GM23338 (cell line): ENCODE measurements at regions not wholly inside any gene's neighbourhood (a gene's known extent, or its start where the extent isn't known, plus 50 kb on each side); places are given as distances from the start of the nearest gene placed in this dataset.

Source experiments
- ATAC-seq: fragments of 200-7000 bp; cut with Tn5 transposase; 3 replicates; pipeline ENCODE4 v1.9.1; 2020
- DNase-seq: peaks from one replicate; pipeline ENCODE4 v3.0.0-alpha.2; 2015; ENCODE audit warnings: low spot score
- H2AFZ ChIP-seq: fragments of 200-600 bp; sonication (generic); 2 replicates; pipeline ENCODE4 v1.8.0; 2016; ENCODE audit warnings: antibody characterized with exemption, mild to moderate bottlenecking, moderate library complexity
- H3F3A ChIP-seq: fragments of 200-600 bp; sonication (generic); replicated peaks from 2 replicates; pipeline ENCODE4 v1.8.0; 2017; ENCODE audit warnings: antibody characterized with exemption, mixed run types, low read depth
- H3K27ac ChIP-seq: fragments of 200-600 bp; sonication (generic); 2 replicates; pipeline ENCODE4 v1.6.1; 2016; ENCODE audit warnings: low read depth
- H3K27me3 ChIP-seq: fragments of 200-600 bp; sonication (generic); 2 replicates; pipeline ENCODE4 v1.8.0; 2016; ENCODE audit warnings: mild to moderate bottlenecking, mixed run types, moderate library complexity; ENCODE audit not compliant: insufficient read depth
- H3K36me3 ChIP-seq: fragments of 200-600 bp; sonication (generic); 2 replicates; pipeline ENCODE4 v1.8.0; 2016; ENCODE audit warnings: mild to moderate bottlenecking; ENCODE audit not compliant: insufficient read depth
- H3K4me1 ChIP-seq: fragments of 200-600 bp; sonication (generic); 2 replicates; pipeline ENCODE4 v1.8.0; 2016; ENCODE audit warnings: mild to moderate bottlenecking, moderate library complexity; ENCODE audit not compliant: insufficient read depth
- H3K4me2 ChIP-seq: fragments of 200-600 bp; sonication (generic); 2 replicates; pipeline ENCODE4 v1.7.1; 2017; ENCODE audit warnings: mixed run types
- H3K4me3 ChIP-seq: fragments of 200-600 bp; sonication (generic); 2 replicates; pipeline ENCODE4 v1.6.1; 2016; ENCODE audit warnings: mixed run types
- H3K79me2 ChIP-seq: fragments of 200-600 bp; sonication (generic); replicated peaks from 2 replicates; pipeline ENCODE4 v1.8.0; 2017; ENCODE audit warnings: mild to moderate bottlenecking; ENCODE audit not compliant: insufficient read depth
- H3K9me2 ChIP-seq: fragments of 200-600 bp; sonication (generic); 2 replicates; pipeline ENCODE4 v1.8.0; 2017; ENCODE audit not compliant: insufficient read depth
- H4K20me1 ChIP-seq: fragments of 200-600 bp; sonication (generic); replicated peaks from 2 replicates; pipeline ENCODE4 v1.8.0; 2017; ENCODE audit warnings: mild to moderate bottlenecking; ENCODE audit not compliant: insufficient read depth
- H3K27ac Mint-ChIP-seq: 2 replicates; pipeline ENCODE4 v1.8.0; 2020; ENCODE audit warnings: inconsistent platforms, mild to moderate bottlenecking, moderate library complexity, mixed read lengths
- H3K27me3 Mint-ChIP-seq: 3 replicates; pipeline ENCODE4 v1.8.0; 2022; ENCODE audit warnings: low read depth, mild to moderate bottlenecking, moderate library complexity, mixed read lengths, inconsistent platforms; ENCODE audit not compliant: insufficient read depth, poor library complexity
- H3K36me3 Mint-ChIP-seq: 3 replicates; pipeline ENCODE4 v1.8.0; 2021; ENCODE audit warnings: low read depth, mild to moderate bottlenecking, inconsistent platforms, moderate library complexity, mixed read lengths
- H3K4me1 Mint-ChIP-seq: 3 replicates; pipeline ENCODE4 v1.8.0; 2020; ENCODE audit warnings: mild to moderate bottlenecking, inconsistent platforms, mixed read lengths
- H3K4me3 Mint-ChIP-seq: 3 replicates; pipeline ENCODE4 v1.8.0; 2021; ENCODE audit warnings: moderate library complexity, mild to moderate bottlenecking, inconsistent platforms, mixed read lengths
- H3K9me3 Mint-ChIP-seq: 3 replicates; pipeline ENCODE4 v1.8.0; 2020; ENCODE audit warnings: moderate library complexity, mild to moderate bottlenecking, inconsistent platforms, mixed read lengths
- CREB1 ChIP-seq: fragments of 250-450 bp; sonication (Bioruptor Pico); IDR thresholded peaks from 2 replicates; pipeline ENCODE4 v1.5.0; 2020; ENCODE audit warnings: low read depth, mild to moderate bottlenecking, moderate library complexity
- EZH2 ChIP-seq: fragments of 200-600 bp; sonication (generic); IDR thresholded peaks from one replicate; pipeline ENCODE4 v1.8.0; 2017; ENCODE audit warnings: antibody characterized with exemption, mild to moderate bottlenecking, low read depth; ENCODE audit not compliant: unreplicated experiment
- JUNB ChIP-seq: IDR thresholded peaks from one replicate; pipeline ENCODE4 v1.6.1; 2016; ENCODE audit warnings: antibody characterized with exemption; ENCODE audit not compliant: unreplicated experiment
- NANOG ChIP-seq: IDR thresholded peaks from 2 replicates; pipeline ENCODE4 v1.6.1; 2016; ENCODE audit warnings: antibody characterized with exemption, borderline replicate concordance
- STAT1 ChIP-seq: IDR thresholded peaks from one replicate; pipeline ENCODE4 v1.6.1; 2016; ENCODE audit warnings: antibody characterized with exemption; ENCODE audit not compliant: unreplicated experiment
- ZNF114 ChIP-seq: fragments of 250-450 bp; sonication (Bioruptor Pico); IDR thresholded peaks from 2 replicates; pipeline ENCODE4 v1.5.0; 2020; ENCODE audit warnings: mild to moderate bottlenecking, moderate library complexity
- ZNF331 ChIP-seq: fragments of 250-450 bp; sonication (Bioruptor Pico); IDR thresholded peaks from 2 replicates; pipeline ENCODE4 v1.5.0; 2020; ENCODE audit warnings: low read depth, mild to moderate bottlenecking, moderate library complexity
- TF ChIP-seq, protein P1 (sequence below): IDR thresholded peaks from one replicate; pipeline ENCODE4 v1.6.1; 2018; ENCODE audit warnings: antibody characterized with exemption; ENCODE audit not compliant: unreplicated experiment
- TF ChIP-seq, protein P2 (sequence below): IDR thresholded peaks from 2 replicates; pipeline ENCODE4 v1.6.1; 2016; ENCODE audit warnings: antibody characterized with exemption
- TF ChIP-seq, protein P3 (sequence below): fragments of 250-450 bp; sonication (Bioruptor Pico); IDR thresholded peaks from 2 replicates; pipeline ENCODE4 v1.5.0; 2020; ENCODE audit warnings: mild to moderate bottlenecking, moderate library complexity

DNA sequence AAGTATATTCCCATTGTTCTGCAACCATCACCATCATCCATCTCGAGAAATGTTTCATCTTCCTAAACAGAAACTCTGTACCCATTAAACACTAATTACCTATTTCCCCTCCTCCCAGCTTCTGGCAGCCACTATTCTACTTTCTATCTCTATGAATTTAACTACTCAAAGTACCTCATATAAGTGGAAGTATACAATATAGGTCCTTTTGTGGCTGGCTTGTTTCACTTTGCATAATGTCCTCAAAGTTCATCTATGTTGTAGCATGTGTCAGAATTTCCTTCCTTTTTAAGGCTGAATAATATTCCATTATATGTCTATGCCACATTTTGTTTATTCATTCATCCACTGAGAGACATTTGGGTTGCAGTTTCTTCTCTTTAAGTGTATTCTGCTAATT lies 159.4 kb downstream of the KCNRG start (continued):
- TF ChIP-seq, protein P1, sequence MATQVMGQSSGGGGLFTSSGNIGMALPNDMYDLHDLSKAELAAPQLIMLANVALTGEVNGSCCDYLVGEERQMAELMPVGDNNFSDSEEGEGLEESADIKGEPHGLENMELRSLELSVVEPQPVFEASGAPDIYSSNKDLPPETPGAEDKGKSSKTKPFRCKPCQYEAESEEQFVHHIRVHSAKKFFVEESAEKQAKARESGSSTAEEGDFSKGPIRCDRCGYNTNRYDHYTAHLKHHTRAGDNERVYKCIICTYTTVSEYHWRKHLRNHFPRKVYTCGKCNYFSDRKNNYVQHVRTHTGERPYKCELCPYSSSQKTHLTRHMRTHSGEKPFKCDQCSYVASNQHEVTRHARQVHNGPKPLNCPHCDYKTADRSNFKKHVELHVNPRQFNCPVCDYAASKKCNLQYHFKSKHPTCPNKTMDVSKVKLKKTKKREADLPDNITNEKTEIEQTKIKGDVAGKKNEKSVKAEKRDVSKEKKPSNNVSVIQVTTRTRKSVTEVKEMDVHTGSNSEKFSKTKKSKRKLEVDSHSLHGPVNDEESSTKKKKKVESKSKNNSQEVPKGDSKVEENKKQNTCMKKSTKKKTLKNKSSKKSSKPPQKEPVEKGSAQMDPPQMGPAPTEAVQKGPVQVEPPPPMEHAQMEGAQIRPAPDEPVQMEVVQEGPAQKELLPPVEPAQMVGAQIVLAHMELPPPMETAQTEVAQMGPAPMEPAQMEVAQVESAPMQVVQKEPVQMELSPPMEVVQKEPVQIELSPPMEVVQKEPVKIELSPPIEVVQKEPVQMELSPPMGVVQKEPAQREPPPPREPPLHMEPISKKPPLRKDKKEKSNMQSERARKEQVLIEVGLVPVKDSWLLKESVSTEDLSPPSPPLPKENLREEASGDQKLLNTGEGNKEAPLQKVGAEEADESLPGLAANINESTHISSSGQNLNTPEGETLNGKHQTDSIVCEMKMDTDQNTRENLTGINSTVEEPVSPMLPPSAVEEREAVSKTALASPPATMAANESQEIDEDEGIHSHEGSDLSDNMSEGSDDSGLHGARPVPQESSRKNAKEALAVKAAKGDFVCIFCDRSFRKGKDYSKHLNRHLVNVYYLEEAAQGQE, result no peak

DNA sequence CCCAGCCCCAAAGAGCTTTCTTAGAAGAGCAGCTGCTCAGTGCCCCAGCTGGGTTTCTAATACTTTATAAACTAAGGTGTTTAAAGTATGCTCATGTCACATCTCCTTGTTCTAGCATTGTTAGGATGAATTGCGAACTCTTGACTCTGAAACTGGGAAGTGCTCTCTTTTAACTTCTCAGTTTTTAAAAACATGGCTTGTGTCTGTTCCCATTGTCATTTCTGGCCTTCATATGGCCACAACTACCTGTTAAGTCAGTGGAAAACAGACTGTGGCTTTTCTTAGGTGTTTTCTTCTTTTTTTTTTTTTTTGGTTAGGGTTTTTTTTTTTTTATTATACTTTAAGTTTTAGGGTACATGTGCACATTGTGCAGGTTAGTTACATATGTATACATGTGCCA lies 164.7 kb downstream of the KCNRG start:
- H3K36me3 Mint-ChIP-seq, result peaks cover 3% of the 10 kb centered on the region
- H4K20me1 ChIP-seq, result no peaks in the 10 kb centered on the region
- no peaks in the 10 kb centered on the region for H3K79me2 ChIP-seq
- H3K4me1 ChIP-seq, result peaks cover 1% of the 10 kb centered on the region; the same call in 1 of the 2 replicates
- ATAC-seq (no peak), DNase-seq (no peak)
- H3K36me3 ChIP-seq, result no peaks in the 10 kb centered on the region
- H3K4me1 Mint-ChIP-seq, result no peaks in the 10 kb centered on the region
- H3K4me3 Mint-ChIP-seq, result no peak overlapping the region
- no peak overlapping the region for H3K27ac ChIP-seq
- H3K27ac Mint-ChIP-seq, result no peak overlapping the region
- no peak overlapping the region for H2AFZ ChIP-seq
- peaks cover 2% of the 10 kb centered on the region for H3K27me3 Mint-ChIP-seq
- H3F3A ChIP-seq, result no peaks in the 10 kb centered on the region
- no peak overlapping the region for H3K4me2 ChIP-seq
- no peak overlapping the region for H3K4me3 ChIP-seq
- H3K9me2 ChIP-seq, result no peaks in the 10 kb centered on the region
- peaks cover 3% of the 10 kb centered on the region; the same call in 2 of the 3 replicates for H3K9me3 Mint-ChIP-seq
- no peaks in the 10 kb centered on the region for H3K27me3 ChIP-seq
- TF ChIP-seq EZH2, result no peak
- TF ChIP-seq ZNF114 (CRISPR knock-in tag), result no peak
- no peak for TF ChIP-seq STAT1
- TF ChIP-seq, protein P1, result no peak
- TF ChIP-seq, protein P2, sequence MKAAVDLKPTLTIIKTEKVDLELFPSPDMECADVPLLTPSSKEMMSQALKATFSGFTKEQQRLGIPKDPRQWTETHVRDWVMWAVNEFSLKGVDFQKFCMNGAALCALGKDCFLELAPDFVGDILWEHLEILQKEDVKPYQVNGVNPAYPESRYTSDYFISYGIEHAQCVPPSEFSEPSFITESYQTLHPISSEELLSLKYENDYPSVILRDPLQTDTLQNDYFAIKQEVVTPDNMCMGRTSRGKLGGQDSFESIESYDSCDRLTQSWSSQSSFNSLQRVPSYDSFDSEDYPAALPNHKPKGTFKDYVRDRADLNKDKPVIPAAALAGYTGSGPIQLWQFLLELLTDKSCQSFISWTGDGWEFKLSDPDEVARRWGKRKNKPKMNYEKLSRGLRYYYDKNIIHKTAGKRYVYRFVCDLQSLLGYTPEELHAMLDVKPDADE, result no peak
- no peak for TF ChIP-seq CREB1 (CRISPR knock-in tag)
- TF ChIP-seq ZNF331 (CRISPR knock-in tag), result no peak
- TF ChIP-seq NANOG, result no peak
- TF ChIP-seq JUNB, result no peak
- TF ChIP-seq, protein P3, sequence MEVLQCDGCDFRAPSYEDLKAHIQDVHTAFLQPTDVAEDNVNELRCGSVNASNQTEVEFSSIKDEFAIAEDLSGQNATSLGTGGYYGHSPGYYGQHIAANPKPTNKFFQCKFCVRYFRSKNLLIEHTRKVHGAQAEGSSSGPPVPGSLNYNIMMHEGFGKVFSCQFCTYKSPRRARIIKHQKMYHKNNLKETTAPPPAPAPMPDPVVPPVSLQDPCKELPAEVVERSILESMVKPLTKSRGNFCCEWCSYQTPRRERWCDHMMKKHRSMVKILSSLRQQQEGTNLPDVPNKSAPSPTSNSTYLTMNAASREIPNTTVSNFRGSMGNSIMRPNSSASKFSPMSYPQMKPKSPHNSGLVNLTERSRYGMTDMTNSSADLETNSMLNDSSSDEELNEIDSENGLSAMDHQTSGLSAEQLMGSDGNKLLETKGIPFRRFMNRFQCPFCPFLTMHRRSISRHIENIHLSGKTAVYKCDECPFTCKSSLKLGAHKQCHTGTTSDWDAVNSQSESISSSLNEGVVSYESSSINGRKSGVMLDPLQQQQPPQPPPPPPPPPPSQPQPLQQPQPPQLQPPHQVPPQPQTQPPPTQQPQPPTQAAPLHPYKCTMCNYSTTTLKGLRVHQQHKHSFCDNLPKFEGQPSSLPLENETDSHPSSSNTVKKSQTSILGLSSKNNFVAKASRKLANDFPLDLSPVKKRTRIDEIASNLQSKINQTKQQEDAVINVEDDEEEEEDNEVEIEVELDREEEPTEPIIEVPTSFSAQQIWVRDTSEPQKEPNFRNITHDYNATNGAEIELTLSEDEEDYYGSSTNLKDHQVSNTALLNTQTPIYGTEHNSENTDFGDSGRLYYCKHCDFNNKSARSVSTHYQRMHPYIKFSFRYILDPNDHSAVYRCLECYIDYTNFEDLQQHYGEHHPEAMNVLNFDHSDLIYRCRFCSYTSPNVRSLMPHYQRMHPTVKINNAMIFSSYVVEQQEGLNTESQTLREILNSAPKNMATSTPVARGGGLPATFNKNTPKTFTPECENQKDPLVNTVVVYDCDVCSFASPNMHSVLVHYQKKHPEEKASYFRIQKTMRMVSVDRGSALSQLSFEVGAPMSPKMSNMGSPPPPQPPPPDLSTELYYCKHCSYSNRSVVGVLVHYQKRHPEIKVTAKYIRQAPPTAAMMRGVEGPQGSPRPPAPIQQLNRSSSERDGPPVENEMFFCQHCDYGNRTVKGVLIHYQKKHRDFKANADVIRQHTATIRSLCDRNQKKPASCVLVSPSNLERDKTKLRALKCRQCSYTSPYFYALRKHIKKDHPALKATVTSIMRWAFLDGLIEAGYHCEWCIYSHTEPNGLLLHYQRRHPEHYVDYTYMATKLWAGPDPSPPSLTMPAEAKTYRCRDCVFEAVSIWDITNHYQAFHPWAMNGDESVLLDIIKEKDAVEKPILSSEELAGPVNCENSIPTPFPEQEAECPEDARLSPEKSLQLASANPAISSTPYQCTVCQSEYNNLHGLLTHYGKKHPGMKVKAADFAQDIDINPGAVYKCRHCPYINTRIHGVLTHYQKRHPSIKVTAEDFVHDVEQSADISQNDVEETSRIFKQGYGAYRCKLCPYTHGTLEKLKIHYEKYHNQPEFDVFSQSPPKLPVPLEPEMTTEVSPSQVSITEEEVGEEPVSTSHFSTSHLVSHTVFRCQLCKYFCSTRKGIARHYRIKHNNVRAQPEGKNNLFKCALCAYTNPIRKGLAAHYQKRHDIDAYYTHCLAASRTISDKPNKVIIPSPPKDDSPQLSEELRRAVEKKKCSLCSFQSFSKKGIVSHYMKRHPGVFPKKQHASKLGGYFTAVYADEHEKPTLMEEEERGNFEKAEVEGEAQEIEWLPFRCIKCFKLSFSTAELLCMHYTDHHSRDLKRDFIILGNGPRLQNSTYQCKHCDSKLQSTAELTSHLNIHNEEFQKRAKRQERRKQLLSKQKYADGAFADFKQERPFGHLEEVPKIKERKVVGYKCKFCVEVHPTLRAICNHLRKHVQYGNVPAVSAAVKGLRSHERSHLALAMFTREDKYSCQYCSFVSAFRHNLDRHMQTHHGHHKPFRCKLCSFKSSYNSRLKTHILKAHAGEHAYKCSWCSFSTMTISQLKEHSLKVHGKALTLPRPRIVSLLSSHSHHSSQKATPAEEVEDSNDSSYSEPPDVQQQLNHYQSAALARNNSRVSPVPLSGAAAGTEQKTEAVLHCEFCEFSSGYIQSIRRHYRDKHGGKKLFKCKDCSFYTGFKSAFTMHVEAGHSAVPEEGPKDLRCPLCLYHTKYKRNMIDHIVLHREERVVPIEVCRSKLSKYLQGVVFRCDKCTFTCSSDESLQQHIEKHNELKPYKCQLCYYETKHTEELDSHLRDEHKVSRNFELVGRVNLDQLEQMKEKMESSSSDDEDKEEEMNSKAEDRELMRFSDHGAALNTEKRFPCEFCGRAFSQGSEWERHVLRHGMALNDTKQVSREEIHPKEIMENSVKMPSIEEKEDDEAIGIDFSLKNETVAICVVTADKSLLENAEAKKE (CRISPR knock-in tag), result no peak
